GM21367 (cell line): ENCODE measurements at regions not wholly inside any gene's neighbourhood (a gene's known extent, or its start where the extent isn't known, plus 50 kb on each side); places are given as distances from the start of the nearest gene placed in this dataset.
A peak's percentile ranks its signal among the peaks of the same experiment; 100 is the strongest.
"Not testable (repeated sequence)": the region's sequence is repeated elsewhere in the genome, so short reads cannot be mapped to it uniquely, and the experiment has no call there.

Experiments
- ATAC-seq: cut with Tn5 transposase; IDR thresholded peaks from one replicate; pipeline ENCODE4 v1.9.1; 2021; ENCODE audit not compliant: unreplicated experiment

DNA sequence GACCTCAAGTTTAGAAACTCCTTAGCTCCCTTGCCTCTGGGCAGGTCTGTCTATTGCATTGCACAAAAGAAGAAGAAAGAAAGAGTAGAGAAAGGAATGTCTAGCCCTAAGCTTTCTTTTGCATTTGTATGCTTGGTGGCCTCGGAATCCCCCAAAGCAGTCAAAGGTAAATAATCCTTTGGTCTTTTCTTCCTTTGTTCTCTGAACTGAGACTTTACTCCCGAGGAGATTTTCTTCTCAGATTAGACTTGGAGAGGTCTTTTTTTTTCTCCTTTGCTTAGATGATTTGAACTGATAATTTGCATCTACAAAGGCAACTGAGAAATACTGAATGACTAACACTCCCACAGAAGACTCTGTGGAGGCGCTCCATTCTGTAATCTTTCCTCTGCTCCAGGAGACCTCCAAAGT lies 93.2 kb downstream of the AKR1D1 start:
- ATAC-seq: no peak

GRCh38 chr7:138170298-138170697 lies 94.0 kb downstream of the AKR1D1 start:
- ATAC-seq: no peak

- ATAC-seq: peak; percentile 98
Measured at GRCh38 chr7:138170959-138171703, 94.9 kb downstream of the AKR1D1 start.

DNA sequence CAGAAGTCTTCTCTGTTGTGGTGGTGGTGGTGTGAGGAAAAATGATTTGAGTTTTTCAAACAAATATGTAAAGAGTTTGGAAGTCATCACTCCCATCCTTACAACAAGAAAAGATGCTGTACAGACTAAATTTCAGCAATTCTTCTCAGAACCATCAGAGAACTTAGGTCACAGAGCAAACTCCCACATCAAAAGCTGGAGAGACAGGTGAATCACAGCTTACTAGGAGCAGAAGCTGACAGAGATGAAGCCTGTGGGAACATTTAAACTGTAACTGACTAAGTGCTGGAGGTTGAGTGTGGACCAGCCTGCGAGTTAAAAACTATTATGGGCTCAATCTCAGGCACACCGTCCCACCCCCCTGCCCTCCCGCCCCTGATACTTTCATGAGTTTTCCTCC lies 97.3 kb downstream of the AKR1D1 start:
- no peak for ATAC-seq

DNA sequence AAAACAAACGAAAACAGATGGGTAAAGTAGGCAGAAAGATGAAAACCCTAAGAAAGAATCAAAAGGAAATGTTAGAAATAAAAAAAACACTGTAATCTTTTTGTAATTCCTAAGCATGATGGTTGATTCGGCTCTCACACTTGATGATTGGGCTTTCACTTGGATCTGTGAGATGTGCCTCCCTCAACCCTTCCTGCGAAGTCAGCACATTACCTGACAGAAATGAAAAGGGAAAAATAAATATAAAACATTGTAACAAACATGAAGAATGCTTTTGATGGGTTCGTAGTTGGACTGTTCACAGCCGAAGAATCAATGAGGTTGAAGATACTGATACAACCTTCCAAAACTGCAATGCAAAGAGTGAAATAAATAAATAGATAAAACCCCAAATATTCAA lies 99.8 kb downstream of the AKR1D1 start:
- ATAC-seq: no peak

DNA sequence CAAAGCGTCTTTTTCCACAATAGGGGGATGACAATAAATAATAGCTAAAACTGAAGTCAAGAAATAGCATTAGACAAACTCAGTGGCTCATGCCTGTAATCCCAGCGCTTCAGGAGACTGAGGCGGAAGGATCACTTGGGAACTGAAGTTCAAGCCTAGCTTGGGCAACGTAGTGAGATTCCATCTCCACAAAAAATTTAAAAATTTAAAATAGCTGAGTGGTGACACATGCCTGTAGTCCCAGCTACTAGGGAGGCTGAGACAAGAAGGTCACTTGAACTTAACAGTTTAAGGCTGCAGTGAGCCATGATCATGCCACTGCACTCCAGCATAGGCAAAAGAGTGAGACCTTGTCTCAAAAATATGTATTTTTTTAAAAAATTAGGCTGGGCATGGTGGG lies 107.9 kb downstream of the AKR1D1 start:
- no peak for ATAC-seq

- ATAC-seq: no peak
Measured at GRCh38 chr7:138185132-138185908, 109.1 kb downstream of the AKR1D1 start.

DNA sequence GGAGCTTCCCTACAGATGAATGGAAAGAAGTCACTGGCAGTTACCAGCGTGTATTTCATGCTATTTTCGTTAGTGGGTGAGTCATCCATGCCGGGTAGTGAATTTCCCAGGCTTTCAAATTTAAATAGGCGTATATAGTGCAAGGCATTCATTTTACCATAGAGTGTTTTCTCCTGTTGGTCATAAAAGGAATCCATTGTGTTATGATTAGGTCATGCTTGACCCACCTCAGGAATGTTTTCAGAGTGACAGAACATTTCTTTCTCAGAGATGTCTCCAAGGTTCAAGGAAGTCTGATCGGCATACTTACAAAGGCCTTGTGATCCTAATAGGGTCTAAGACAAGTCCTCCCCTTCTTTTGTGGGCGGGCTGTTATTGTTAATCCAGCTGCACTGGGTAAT lies 110.7 kb downstream of the AKR1D1 start:
- no peak for ATAC-seq

GRCh38 chr7:138188290-138188858 lies 112.1 kb downstream of the AKR1D1 start:
- ATAC-seq: no peak

DNA sequence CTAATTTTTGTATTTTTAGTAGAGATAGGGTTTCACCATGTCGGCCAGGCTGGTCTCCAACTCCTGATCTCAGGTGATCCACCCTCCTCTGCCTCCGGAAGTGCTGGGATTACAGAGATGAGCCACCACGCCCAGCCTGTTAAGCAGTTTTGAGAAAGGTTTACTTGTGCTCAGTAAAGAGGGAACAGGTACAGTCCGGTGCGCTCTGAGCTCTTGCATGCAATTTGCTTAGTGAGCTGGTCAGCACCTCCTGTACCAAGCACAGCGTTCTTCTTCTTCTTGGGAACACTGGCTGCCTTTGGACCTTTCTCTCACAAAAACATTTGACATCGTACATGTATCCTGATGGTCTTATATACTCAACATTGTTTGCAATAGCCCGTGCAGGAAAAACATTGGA lies 118.3 kb downstream of the AKR1D1 start:
- ATAC-seq: no peak

DNA sequence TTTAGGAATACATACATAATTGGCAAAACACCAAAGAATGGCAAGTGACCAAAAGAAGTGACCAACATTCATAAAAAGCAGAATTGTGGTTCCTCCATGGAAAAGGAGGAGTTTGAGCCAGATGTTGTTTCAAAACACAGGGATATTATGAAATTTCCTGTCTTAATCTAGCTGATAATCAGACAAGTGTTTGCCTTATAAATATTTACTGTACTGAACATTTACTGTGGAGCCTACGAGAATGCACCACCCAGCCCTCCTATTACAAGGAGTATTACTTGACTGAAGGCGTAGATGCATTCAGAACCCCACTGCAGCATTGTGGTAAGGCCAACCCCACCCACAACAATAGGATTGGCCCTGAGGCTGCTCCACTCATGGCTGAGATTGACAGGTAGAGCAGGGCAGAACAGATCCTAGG lies 118.9 kb downstream of the AKR1D1 start:
- no peak for ATAC-seq

GRCh38 chr7:138196503-138196946 lies 120.3 kb downstream of the AKR1D1 start:
- not testable (repeated sequence) for ATAC-seq

DNA sequence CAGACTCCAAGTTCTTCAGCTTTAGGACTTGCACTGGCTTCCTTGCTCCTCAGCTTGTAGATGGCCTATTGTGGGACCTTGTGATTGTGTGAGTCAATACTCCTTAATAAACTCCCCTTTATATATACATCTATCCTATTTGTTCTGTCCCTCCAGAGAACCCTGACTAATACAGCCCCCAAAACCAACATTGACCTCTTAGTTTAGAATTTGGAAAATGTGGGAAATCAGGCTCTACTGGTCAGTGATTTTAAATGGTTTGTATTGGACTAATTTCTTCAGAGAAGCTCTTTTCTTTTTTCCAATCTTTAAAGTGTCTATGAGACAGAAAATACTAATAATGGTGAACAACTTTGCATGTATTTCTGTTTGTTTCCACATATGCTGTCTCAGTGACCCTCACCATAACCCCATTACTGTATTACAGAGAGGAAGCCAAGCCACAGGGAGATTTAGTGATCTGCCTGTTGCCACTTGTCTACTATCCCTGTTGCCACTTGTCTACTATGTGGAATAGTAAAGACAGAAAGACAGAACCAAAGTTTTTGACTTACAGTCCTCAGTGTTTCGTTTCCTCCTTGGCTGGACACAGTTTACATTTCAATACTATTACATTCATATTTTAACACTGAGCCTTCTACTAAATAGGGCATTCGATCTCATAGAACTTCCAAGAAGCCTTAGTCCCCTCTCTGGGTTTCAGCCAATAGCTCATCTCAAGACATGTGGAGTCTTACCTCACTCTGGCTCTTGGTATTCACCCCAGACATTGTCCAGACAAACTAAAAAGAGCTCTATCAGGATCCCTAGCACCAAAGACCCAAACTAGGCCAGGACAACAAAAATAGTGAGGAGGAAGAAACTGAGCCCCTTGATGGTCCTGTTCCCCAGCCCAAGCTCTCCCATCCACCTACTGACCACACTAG lies 121.0 kb downstream of the AKR1D1 start:
- ATAC-seq: no peak

DNA sequence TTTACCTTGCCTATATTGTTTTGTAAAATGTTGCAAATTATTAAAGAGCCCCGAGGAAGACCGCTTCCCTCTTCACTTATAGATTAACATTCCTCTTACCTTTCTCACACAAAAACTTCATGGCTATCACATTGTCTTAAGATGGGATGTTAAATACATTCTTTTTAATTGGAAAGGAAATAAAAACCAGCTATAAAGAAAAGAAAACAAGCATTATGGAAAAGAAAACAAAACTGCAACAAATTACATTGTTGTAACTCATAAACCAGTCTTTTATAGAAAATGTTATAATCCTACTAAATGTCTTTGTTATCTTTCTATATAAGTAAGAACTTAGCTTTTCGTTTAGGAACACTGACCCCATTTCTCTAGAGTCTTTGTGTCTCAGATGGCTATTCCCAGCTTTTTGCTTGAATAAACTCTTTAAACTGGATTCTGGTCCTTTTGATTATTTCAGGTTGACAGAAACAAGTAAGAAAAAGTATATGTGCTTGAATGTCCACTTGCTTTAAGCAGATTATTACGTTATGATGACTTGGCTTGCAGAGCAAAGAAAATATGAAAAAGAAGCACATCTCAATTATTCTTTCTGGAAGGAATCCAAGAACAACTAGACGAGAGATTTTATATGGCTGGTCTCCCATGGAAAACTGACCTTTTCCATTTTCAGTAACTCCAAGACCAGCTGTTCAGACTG lies 128.2 kb downstream of the AKR1D1 start:
- ATAC-seq: no peak

DNA sequence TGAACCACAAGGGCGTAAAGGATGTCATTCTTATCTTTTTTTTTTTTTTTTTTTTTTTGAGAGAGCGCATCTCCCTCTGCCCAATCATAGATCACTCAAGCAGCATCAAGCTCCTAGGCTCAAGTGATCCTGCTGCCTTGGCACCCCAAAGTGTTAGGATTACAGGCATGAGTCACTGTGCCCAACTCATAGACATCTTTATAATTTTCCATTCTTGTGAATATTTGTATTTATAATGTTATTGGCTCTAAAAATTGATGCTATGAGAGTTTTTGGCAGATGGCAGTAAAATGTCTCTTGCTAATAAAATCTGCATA lies 128.7 kb downstream of the AKR1D1 start:
- no peak for ATAC-seq

DNA sequence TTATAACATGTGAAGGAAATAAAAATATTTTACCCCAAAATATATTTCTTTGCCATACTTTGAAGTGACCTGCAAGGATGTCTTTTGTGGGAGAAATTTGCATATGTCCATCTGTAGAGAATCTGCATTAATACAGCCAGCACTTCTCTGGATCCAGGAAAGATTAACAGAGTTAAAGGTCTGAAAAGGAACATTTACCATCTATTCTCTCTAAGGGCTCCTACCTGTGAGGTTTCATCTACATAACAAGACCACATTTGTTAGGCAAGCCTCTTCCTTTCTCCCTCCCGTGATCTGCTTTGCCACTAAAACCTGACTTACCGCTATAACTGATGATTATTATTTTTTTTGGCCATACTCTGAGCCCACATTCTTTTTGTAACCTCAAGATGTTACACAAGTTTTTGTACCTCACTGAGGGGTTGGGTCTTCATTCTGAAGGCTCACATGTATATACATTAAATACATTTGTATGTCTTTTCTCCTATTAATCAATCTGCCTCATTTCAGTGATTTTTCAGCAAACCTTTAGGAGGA lies 129.4 kb downstream of the AKR1D1 start:
- no peak for ATAC-seq

GRCh38 chr7:138207555-138207971 lies 131.3 kb downstream of the AKR1D1 start:
- ATAC-seq: no peak

DNA sequence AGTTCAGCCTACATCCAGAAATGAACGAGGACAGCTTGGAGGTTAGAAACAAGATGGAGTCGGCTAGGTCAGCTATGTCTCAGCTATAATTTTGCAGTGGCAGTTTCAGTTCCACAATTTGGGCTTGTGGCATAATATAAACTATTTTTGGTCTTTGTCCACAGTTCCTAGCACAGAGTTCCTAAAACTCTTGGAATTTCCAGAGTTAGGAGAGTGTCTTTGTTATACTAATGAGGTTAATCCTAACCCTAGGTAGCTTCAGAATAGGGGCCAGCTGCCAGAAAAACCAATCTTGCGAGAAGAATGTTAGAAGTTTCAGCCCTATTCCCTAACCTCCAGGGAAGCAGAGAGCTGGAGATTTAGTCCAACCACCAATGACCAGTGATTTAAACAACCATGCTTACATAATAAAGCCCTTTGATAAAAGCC lies 131.9 kb downstream of the AKR1D1 start:
- no peak for ATAC-seq

DNA sequence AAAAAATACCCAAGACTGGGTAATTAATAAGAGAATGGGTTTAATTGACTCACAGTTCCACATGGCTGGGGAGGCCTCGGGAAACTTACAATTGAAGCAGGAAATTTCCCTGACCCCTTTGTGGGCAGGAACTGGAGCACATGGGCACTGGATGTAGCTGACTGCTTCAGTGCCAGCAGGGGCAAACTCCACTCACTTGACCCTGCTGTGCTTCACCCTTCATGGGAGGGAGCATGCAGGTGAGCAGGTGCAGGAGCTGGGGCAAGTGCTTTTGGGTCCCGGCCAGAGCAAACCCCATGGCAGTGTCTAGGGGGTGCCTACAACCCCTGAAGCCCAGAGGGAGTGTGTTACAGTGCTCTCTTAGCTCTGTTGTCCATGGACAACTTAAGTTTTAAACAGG lies 132.6 kb downstream of the AKR1D1 start:
- no peak for ATAC-seq

GRCh38 chr7:138212314-138212713 lies 136.1 kb downstream of the AKR1D1 start:
- no peak for ATAC-seq
